ENCODE measurements at regions not wholly inside any gene's neighbourhood (a gene's known extent, or its start where the extent isn't known, plus 50 kb on each side); places are given as distances from the start of the nearest gene placed in this dataset.

DNA sequence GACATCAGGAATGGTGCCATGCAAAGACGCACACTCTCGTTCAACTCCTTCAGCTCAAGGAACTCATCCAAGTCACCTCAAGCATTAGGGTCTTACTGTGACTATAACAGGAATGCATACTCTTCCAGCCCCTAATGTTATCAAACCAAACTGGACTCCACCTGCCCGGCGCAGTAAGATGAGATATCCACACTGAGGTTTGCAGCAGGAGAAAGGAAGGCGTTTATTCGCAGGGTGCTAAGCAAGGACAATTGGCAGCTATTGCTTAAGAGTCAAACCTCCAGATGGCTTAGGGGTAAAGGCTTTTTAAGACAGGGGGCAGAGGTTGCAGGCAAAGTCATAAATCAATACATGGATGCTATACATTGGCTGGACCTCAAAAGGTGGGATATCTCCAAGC, 159.4 kb upstream of the TAB2 start:
- TF ChIP-seq, protein P1, sequence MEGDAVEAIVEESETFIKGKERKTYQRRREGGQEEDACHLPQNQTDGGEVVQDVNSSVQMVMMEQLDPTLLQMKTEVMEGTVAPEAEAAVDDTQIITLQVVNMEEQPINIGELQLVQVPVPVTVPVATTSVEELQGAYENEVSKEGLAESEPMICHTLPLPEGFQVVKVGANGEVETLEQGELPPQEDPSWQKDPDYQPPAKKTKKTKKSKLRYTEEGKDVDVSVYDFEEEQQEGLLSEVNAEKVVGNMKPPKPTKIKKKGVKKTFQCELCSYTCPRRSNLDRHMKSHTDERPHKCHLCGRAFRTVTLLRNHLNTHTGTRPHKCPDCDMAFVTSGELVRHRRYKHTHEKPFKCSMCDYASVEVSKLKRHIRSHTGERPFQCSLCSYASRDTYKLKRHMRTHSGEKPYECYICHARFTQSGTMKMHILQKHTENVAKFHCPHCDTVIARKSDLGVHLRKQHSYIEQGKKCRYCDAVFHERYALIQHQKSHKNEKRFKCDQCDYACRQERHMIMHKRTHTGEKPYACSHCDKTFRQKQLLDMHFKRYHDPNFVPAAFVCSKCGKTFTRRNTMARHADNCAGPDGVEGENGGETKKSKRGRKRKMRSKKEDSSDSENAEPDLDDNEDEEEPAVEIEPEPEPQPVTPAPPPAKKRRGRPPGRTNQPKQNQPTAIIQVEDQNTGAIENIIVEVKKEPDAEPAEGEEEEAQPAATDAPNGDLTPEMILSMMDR (conservative IDR thresholded peaks at IDR 0.05; ENCODE audit: low read depth in 2 of 2): no peak
- TF ChIP-seq, protein P2, sequence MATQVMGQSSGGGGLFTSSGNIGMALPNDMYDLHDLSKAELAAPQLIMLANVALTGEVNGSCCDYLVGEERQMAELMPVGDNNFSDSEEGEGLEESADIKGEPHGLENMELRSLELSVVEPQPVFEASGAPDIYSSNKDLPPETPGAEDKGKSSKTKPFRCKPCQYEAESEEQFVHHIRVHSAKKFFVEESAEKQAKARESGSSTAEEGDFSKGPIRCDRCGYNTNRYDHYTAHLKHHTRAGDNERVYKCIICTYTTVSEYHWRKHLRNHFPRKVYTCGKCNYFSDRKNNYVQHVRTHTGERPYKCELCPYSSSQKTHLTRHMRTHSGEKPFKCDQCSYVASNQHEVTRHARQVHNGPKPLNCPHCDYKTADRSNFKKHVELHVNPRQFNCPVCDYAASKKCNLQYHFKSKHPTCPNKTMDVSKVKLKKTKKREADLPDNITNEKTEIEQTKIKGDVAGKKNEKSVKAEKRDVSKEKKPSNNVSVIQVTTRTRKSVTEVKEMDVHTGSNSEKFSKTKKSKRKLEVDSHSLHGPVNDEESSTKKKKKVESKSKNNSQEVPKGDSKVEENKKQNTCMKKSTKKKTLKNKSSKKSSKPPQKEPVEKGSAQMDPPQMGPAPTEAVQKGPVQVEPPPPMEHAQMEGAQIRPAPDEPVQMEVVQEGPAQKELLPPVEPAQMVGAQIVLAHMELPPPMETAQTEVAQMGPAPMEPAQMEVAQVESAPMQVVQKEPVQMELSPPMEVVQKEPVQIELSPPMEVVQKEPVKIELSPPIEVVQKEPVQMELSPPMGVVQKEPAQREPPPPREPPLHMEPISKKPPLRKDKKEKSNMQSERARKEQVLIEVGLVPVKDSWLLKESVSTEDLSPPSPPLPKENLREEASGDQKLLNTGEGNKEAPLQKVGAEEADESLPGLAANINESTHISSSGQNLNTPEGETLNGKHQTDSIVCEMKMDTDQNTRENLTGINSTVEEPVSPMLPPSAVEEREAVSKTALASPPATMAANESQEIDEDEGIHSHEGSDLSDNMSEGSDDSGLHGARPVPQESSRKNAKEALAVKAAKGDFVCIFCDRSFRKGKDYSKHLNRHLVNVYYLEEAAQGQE (IDR thresholded peaks at IDR 0.05; ENCODE audit: unreplicated experiment): no peak
- no peak for TF ChIP-seq EZH2phosphoT487 (IDR thresholded peaks at IDR 0.05; ENCODE audit: unreplicated experiment)
- TF ChIP-seq EZH2 (IDR thresholded peaks at IDR 0.05; ENCODE audit: low read depth, unreplicated experiment): no peak
- TF ChIP-seq POLR2AphosphoS5 (IDR thresholded peaks at IDR 0.05; ENCODE audit: low read depth): no peak
- no peak for TF ChIP-seq ZNF114 (CRISPR knock-in tag; IDR thresholded peaks at IDR 0.05)
- TF ChIP-seq, protein P3, sequence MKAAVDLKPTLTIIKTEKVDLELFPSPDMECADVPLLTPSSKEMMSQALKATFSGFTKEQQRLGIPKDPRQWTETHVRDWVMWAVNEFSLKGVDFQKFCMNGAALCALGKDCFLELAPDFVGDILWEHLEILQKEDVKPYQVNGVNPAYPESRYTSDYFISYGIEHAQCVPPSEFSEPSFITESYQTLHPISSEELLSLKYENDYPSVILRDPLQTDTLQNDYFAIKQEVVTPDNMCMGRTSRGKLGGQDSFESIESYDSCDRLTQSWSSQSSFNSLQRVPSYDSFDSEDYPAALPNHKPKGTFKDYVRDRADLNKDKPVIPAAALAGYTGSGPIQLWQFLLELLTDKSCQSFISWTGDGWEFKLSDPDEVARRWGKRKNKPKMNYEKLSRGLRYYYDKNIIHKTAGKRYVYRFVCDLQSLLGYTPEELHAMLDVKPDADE (IDR thresholded peaks at IDR 0.05): no peak
